GM23248 (cell line): ENCODE measurements at regions not wholly inside any gene's neighbourhood (a gene's known extent, or its start where the extent isn't known, plus 50 kb on each side); places are given as distances from the start of the nearest gene placed in this dataset.

Source experiments
- EZH2 ChIP-seq: fragments of 200-600 bp; sonication (generic); IDR thresholded peaks from 2 replicates; pipeline ENCODE4 v1.6.1; 2018; ENCODE audit warnings: antibody characterized with exemption, mild to moderate bottlenecking; ENCODE audit not compliant: insufficient read depth, poor library complexity, severe bottlenecking
- EZH2phosphoT487 ChIP-seq: fragments of 200-600 bp; sonication (generic); IDR thresholded peaks from 2 replicates; pipeline ENCODE4 v1.6.1; 2018; ENCODE audit warnings: antibody characterized with exemption, moderate library complexity, mild to moderate bottlenecking, low read depth; ENCODE audit not compliant: insufficient read depth

DNA sequence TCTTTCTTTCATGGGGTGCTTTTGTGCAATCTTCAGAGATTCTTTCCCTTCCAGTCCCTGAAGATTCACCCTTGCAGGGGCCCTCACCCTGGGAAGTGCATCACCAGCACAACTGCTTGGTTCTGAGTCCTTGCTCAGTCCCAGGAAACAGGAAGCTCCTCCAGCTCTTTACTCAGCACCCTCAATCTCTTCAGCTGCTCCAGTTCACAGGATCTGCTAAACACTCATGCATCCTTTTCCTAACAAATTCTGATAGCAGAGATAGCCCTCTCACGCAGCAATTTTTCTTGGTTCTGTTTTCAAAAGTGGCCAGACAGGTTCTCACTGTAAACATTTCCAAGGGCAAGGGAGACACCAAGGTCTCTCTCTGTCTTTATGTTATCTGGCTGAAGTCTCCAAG lies 823.1 kb downstream of the LIG4 start:
- TF ChIP-seq EZH2phosphoT487 = no peak
- TF ChIP-seq EZH2 = no peak
